OCI-LY3 (cell line): ENCODE measurements at regions not wholly inside any gene's neighbourhood (a gene's known extent, or its start where the extent isn't known, plus 50 kb on each side); places are given as distances from the start of the nearest gene placed in this dataset.

Experiments
- H2AFZ ChIP-seq: fragments of 200-600, 300-600 bp; shearing (Covaris generic); 2 replicates; pipeline ENCODE4 v1.6.0; 2014; ENCODE audit warnings: antibody characterized with exemption, low read depth, low read length
- H3K27ac ChIP-seq: fragments of 200-600, 300-600 bp; sonication (generic); 2 replicates; pipeline ENCODE4 v1.5.1; 2014; ENCODE audit warnings: mild to moderate bottlenecking, low read length, moderate library complexity, mixed read lengths
- H3K27me3 ChIP-seq: fragments of 200-600, 300-600 bp; sonication (generic); 2 replicates; pipeline ENCODE4 v1.6.1; 2014; ENCODE audit warnings: low read depth, low read length, mixed read lengths
- H3K36me3 ChIP-seq: fragments of 200-600, 300-600 bp; sonication (generic); replicated peaks from 2 replicates; pipeline ENCODE3; 2014; ENCODE audit warnings: low read depth, low read length, mixed read lengths
- H3K4me1 ChIP-seq: fragments of 300-600, 200-600 bp; sonication (generic); 2 replicates; pipeline ENCODE4 v1.6.1; 2014; ENCODE audit warnings: low read length, mixed read lengths
- H3K4me2 ChIP-seq: fragments of 200-600, 300-600 bp; sonication (generic); 2 replicates; pipeline ENCODE4 v1.6.1; 2014; ENCODE audit warnings: low read length, mixed read lengths
- H3K4me3 ChIP-seq: fragments of 300-600, 200-600 bp; sonication (generic); 2 replicates; pipeline ENCODE4 v1.5.1; 2014; ENCODE audit warnings: antibody characterized with exemption, mild to moderate bottlenecking, low read length, moderate library complexity
- H3K79me2 ChIP-seq: fragments of 300-600, 200-600 bp; shearing (Covaris generic); 2 replicates; pipeline ENCODE4 v1.6.1; 2014; ENCODE audit warnings: mild to moderate bottlenecking, low read length, mixed read lengths
- H3K9ac ChIP-seq: fragments of 300-600, 200-600 bp; shearing (Covaris generic); 2 replicates; pipeline ENCODE4 v1.6.0; 2014; ENCODE audit warnings: mild to moderate bottlenecking, low read length, moderate library complexity
- H3K9me3 ChIP-seq: fragments of 200-600, 300-600 bp; shearing (Covaris generic); 2 replicates; pipeline ENCODE4 v1.6.1; 2014; ENCODE audit warnings: low read length, mixed read lengths; ENCODE audit not compliant: insufficient read depth
- H4K20me1 ChIP-seq: fragments of 200-600, 300-600 bp; sonication (generic); 2 replicates; pipeline ENCODE4 v1.6.1; 2016; ENCODE audit warnings: low read length, mixed read lengths; ENCODE audit not compliant: insufficient read depth
- EZH2phosphoT487 ChIP-seq: fragments of 200-600 bp; shearing (Covaris generic); IDR thresholded peaks from 2 replicates; pipeline ENCODE4 v1.6.1; 2018; ENCODE audit warnings: antibody characterized with exemption, mixed run types, low read depth
- TF ChIP-seq, protein P1 (sequence below): fragments of 200-600, 300-600 bp; sonication (generic); IDR thresholded peaks from 2 replicates; pipeline ENCODE4 v1.5.1; 2014; ENCODE audit warnings: antibody characterized with exemption, low read length, low read depth

DNA sequence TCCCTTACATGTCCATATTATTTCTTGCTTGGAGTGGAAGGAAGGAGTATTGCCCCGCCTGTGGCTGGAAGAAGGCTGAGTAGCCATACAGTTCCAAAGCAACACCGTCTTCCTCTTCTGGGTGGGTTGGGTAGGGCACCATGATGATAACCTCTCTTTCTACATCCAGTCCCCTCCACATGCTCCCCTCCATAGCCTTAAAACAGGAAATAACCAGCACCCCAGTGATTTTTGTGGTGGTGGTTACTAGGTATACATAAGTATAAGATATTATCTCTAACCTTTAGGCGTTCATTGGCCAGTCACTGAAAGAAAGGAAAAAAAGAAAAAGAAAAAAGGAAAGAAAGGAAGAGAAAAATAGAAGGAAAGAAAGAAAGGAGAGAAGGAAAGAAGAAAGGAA is 63.1 kb downstream of the CXCR4 start:
- Histone ChIP-seq H3K36me3 (no peaks in the 10 kb centered on the region), H3K27ac (no peak overlapping the region), H3K9me3 (no peaks in the 10 kb centered on the region), H3K4me3 (no peak overlapping the region), H4K20me1 (no peaks in the 10 kb centered on the region), H2AFZ (no peak overlapping the region), H3K4me1 (peaks cover 91% of the 10 kb centered on the region), H3K27me3 (no peaks in the 10 kb centered on the region), H3K4me2 (no peak overlapping the region), H3K79me2 (no peaks in the 10 kb centered on the region), H3K9ac (no peak overlapping the region)
- TF ChIP-seq, protein P1, sequence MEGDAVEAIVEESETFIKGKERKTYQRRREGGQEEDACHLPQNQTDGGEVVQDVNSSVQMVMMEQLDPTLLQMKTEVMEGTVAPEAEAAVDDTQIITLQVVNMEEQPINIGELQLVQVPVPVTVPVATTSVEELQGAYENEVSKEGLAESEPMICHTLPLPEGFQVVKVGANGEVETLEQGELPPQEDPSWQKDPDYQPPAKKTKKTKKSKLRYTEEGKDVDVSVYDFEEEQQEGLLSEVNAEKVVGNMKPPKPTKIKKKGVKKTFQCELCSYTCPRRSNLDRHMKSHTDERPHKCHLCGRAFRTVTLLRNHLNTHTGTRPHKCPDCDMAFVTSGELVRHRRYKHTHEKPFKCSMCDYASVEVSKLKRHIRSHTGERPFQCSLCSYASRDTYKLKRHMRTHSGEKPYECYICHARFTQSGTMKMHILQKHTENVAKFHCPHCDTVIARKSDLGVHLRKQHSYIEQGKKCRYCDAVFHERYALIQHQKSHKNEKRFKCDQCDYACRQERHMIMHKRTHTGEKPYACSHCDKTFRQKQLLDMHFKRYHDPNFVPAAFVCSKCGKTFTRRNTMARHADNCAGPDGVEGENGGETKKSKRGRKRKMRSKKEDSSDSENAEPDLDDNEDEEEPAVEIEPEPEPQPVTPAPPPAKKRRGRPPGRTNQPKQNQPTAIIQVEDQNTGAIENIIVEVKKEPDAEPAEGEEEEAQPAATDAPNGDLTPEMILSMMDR: no peak
- no peak for TF ChIP-seq EZH2phosphoT487

DNA sequence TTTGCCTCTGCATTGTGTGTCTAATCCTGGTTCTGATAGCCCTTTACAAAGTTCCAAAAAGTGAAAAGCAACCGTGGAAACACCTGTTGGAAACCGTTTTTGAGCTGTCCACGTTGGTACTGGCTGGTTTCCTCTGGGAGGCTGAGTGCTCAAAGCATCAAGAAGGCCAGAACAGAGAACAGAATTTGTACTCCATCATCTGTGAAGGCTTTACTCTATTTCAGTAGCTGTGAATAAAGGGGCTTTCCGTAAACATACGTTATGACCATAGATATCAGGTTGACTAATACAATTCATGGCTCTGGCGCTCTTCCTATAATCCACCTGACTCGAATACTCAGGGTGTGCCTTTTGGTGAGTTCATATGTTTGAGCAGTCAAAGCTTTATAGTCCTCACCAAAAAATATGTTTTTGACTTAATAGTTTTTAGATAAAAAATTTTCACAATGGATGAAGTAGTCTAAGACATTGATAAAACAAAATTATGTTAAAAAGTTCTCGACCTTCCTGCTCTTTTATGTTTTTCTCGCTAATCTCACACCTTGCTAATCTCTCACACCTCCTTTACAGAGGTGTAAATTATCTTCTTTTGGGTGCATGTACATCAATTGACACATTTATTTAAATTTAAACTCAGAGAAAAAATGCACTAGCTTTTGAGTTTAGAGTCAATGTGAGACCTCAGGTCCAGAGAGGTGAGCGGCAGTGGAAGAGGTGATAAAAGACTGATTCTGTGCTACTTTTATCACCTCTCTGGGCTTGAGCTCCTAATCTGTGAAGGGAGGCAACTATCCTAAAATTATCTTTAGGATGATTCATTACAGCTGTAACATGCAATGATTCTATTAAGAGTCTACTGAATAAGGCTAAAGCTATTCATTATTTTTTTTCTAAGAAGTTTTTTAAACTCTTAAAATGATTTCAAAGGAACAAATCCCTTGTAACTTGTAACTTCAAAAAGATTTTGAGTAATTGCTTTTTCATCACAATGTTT is 65.3 kb downstream of the CXCR4 start:
- no peaks in the 10 kb centered on the region for H3K79me2 ChIP-seq
- H3K4me1 ChIP-seq: peaks cover 80% of the 10 kb centered on the region
- peak overlapping the region; percentile 29 for H3K27ac ChIP-seq
- H2AFZ ChIP-seq: no peak overlapping the region
- peak overlapping the region; percentile 63 for H3K4me2 ChIP-seq
- TF ChIP-seq EZH2phosphoT487: no peak
- TF ChIP-seq, protein P1: no peak
- H3K36me3 ChIP-seq: no peaks in the 10 kb centered on the region
- peak overlapping the region; percentile 9; the same call in 1 of the 2 replicates for H3K9ac ChIP-seq
- no peaks in the 10 kb centered on the region for H3K27me3 ChIP-seq
- no peaks in the 10 kb centered on the region for H4K20me1 ChIP-seq
- H3K4me3 ChIP-seq: peak overlapping the region; percentile 38
- no peaks in the 10 kb centered on the region for H3K9me3 ChIP-seq

DNA sequence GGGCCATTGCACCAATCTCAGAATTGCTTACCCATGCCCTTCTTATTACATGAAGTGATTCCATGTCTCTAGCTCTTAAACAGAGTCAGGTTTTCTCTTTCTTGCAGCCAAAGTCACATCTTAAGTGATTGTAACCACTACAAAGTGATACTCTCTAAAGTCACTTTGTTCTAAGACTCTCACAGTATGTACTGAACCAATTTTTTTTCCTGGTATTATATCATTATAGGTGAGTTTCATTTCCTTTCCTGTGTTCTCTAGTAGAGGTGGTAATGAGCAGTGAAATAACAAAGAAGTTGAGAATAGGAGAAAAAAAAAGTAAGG is 66.3 kb upstream of the DARS1 start:
- H4K20me1 ChIP-seq: no peaks in the 10 kb centered on the region
- no peak for TF ChIP-seq EZH2phosphoT487
- TF ChIP-seq, protein P1: no peak
- H3K4me3 ChIP-seq: peak overlapping the region; percentile 24; the same call in 1 of the 2 replicates
- no peak overlapping the region for H2AFZ ChIP-seq
- H3K4me1 ChIP-seq: peaks cover 70% of the 10 kb centered on the region
- H3K79me2 ChIP-seq: no peaks in the 10 kb centered on the region
- H3K4me2 ChIP-seq: peak overlapping the region; percentile 63
- peak overlapping the region; percentile 9; the same call in 1 of the 2 replicates for H3K9ac ChIP-seq
- no peaks in the 10 kb centered on the region for H3K9me3 ChIP-seq
- H3K27ac ChIP-seq: peak overlapping the region; percentile 29
- peaks cover 5% of the 10 kb centered on the region; the same call in 1 of the 2 replicates for H3K27me3 ChIP-seq
- no peaks in the 10 kb centered on the region for H3K36me3 ChIP-seq

DNA sequence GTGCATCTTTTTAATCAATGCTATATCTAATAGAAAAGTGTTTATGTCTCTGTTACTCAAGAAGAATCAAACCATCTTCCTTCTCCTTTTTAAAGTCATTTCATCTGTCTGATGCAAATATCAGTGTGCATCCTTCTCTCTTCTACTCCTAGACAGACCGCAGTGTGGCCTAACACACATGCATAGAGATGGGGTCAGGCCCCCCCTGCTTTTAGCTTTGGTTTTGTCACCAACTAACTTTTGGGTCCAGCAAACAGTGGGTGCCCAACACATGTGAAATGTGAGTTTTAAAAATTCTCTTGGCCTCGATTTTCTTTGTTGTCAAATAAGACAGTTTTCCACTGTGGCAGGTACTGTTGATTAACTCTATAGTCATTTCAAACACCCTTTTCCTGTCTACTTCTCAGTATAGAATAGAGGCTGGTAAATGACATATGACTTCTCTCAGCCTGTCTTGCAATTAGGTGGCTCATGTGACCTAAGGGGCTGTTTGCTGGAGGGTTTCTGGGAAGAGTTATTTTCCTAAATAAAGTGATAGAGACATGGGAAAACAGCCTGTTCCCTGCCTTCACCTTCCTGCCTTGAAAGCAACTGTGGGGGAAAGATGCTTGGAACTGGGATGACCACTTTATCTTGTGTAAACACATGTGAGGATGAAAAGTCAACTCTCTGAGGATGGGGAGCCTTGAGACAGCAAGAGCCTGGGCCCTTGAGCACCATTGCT is 65.7 kb upstream of the DARS1 start:
- H3K9me3 ChIP-seq: no peaks in the 10 kb centered on the region
- no peaks in the 10 kb centered on the region for H3K36me3 ChIP-seq
- peak overlapping the region; percentile 29; the same call in 1 of the 2 replicates for H3K27ac ChIP-seq
- H3K4me3 ChIP-seq: peak overlapping the region; percentile 24; the same call in 1 of the 2 replicates
- no peak overlapping the region for H3K9ac ChIP-seq
- H3K79me2 ChIP-seq: no peaks in the 10 kb centered on the region
- peaks cover 8% of the 10 kb centered on the region for H3K27me3 ChIP-seq
- TF ChIP-seq EZH2phosphoT487: no peak
- TF ChIP-seq, protein P1: no peak
- peaks cover 65% of the 10 kb centered on the region for H3K4me1 ChIP-seq
- H2AFZ ChIP-seq: no peak overlapping the region
- H4K20me1 ChIP-seq: no peaks in the 10 kb centered on the region
- peak overlapping the region; percentile 63 for H3K4me2 ChIP-seq
